ENCODE measurements at regions not wholly inside any gene's neighbourhood (a gene's known extent, or its start where the extent isn't known, plus 50 kb on each side); places are given as distances from the start of the nearest gene placed in this dataset.

- TF ChIP-seq CTCF (IDR thresholded peaks at IDR 0.05) (no peak), POLR2AphosphoS5 (IDR thresholded peaks at IDR 0.05) (no peak), POLR2A (IDR thresholded peaks at IDR 0.05) (no peak)
Observed at GRCh38 chr1:82861749-82862148, 1061.0 kb downstream of the ADGRL2 start.

All from suprapubic skin (tissue), 4 donors.